NCI-H2196 (cell line): ENCODE measurements at regions not wholly inside any gene's neighbourhood (a gene's known extent, or its start where the extent isn't known, plus 50 kb on each side); places are given as distances from the start of the nearest gene placed in this dataset.

Experiments
- DNase-seq: peaks from one replicate; lab custom pipeline; 2025; ENCODE audit not compliant: unreplicated experiment; lab: John Stamatoyannopoulos, UW

DNA sequence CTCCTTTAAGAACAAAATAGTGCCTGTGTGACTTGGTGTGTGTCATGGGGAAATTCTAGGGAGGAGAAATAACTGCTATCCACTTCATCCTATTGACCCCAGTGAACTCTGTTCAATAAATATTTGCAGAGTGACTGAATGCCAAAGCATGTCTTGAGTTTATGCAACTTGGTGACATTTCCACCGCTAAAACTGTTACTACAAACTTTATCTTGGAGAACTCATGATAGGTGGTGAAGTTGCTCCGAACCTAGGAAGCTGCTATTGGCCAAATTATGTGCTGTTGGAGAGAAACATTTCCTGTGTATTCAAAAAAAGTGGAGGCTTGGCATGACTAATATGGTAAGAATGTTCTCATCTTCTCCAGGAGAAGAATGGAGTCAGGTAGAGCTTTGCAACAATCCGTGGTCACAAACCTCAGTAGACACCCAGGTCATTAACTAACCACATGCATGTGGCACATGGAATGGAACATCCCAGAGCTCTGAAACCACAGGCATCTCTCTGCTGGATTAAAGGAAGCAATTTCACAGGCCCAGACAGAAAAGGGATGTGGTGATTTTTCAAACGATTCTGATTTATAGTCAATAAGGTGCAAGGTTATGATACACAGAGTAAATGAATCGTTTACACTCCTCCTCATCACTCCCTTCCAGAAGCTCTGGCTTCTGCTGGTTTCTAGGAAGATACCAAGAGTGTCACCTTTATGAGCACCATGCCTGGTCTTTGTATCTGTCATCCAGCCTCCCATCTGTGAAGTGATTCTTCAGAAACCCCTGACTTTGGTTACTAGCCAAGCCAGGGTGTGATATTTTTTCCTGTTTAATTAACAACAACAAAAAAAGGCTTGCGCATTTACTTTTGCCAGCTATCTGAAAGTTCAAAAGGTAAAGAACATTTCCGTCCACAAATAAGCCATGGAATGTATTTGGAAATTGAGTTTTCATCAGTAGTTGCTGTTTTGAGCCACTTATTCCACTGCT, 361.1 kb downstream of the TGFB2 start:
- DNase-seq = no peak

DNA sequence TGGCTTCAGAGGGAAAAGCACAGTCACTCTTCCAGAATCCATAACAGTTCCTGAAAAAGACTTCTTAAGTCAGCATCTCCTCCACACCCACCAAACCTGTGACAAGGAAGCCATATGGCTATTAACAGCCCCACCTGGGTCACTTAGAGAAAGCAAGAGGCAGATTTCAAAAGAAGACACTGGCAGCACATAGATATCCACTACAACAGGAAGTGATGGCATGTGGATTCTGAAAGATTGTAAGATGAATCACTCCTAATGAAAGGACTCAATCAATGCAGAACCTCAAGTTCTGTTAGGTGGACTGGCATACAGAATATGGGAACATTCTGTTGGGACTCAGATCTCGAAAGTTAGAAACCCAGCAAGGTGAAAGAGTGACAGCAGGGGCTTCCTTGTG, 365.9 kb downstream of the TGFB2 start:
- no peak for DNase-seq

DNA sequence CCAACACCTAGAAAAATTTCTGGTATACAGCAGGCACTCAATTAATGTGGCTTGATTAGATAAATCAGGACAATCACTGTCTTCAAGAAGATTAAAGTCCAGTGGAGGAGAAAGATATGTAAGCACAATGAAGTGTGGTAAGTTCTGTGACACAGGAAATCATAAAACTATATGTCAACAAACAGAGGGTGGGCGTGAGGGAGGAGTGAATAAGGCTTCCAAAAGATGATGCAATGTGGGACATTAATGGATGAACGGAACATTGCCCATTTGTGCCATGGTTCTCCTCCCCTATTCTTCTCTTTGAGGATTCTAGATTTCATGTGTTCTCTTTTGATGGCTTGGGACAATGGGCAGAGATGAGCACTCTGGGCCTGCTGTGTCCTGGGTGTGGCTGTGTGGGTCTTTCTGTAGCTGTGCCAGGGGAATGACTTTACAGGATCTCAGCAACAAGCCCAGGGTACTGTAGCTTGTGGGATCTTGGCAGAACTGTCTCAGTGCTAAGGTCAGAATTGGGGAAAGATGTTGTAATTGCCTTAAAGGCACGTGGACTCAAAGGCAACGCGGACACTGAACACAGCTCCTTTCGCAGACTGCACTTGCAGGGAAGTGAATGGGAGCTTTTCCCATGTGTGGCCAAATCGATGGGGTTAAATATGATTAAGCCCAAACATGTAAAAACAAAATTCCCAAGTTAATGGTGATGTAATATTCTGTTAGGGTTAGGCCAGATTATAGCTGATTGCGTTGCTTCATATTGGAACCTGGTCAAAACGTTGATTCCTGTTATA, 366.9 kb downstream of the TGFB2 start:
- DNase-seq = no peak

DNA sequence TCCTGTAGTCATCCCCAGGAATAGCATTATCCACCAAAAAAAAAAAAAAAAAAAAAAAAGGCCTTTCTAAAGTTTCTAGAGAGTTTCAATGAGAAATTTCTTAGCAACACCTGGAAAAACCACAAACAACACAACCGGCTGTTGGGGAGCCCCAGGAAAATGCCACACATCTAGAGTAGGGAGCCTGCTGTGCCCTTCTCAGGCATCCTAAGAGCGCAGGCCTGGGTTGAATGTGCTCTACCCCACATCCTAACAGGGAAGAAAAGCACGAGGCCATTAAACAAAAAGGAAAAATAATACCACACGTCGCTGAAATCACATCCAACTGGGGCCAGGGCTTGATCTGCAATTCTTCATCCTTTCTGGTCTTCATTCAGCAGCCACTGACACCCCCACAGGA, 367.5 kb downstream of the TGFB2 start:
- DNase-seq = no peak

GRCh38 chr1:218715961-218716669, 371.0 kb downstream of the TGFB2 start:
- no peak for DNase-seq

DNA sequence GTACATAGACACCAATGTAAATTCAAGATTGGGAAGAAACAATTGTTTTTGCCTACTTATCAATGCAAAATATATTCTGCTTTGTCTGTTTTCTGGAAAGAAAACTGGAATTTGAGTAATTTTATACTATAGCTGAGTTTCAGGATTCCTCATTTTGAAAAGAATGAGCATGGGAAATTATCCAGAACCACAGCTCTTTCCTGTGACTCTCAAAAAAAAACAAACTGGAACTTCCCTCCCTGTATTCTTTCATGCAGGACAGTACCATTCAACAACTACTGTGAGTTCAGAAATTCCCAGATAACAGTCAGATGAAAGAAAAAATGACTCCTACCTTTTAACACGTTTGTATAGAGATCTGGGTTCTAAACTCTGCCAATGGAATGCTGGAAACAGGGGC, 372.4 kb downstream of the TGFB2 start:
- DNase-seq = no peak

- no peak for DNase-seq
Measured at GRCh38 chr1:218718206-218718605, 373.1 kb downstream of the TGFB2 start.

DNA sequence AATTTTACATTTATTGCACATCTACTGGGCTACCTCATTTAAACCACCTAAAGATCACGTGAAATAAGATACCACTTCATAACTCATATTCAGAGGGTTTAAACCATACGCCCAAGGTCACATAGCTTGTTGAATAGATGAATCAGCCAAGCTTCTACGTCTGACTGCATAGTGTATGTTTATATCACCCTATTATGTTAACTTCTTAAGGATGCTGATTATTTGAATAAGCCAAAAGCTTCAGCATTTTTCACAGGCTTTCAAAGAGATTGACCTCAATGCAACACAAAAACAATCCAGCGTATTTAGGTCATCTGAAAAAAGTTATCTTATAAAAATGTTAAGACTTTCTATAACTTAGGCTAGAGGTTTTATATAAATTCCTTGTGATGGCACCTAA, 373.8 kb downstream of the TGFB2 start:
- no peak for DNase-seq

- DNase-seq = no peak
Measured at GRCh38 chr1:218728898-218729565, 383.9 kb downstream of the TGFB2 start.

GRCh38 chr1:218735436-218736032, 390.4 kb downstream of the TGFB2 start:
- DNase-seq = no peak

DNA sequence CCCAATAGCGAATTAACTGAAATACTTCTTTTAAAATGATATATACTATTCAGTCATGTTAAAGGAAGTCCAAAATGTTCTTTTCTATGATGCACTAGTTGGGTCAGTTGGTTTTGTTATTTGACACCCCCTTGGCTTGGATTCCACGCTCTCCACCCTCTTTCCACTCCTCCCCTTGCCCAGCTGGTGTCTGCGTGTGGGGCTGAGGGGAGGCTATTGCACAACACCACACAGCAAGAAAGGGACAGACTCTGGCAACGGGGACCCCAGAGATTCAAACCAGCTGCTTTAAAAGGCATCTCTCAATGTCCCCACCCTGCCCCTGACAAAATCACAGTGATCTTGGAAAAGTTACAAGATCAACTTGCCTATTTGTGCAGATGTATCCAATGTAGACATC, 394.3 kb downstream of the TGFB2 start:
- DNase-seq = no peak

GRCh38 chr1:218741852-218742251, 396.7 kb downstream of the TGFB2 start:
- no peak for DNase-seq

DNA sequence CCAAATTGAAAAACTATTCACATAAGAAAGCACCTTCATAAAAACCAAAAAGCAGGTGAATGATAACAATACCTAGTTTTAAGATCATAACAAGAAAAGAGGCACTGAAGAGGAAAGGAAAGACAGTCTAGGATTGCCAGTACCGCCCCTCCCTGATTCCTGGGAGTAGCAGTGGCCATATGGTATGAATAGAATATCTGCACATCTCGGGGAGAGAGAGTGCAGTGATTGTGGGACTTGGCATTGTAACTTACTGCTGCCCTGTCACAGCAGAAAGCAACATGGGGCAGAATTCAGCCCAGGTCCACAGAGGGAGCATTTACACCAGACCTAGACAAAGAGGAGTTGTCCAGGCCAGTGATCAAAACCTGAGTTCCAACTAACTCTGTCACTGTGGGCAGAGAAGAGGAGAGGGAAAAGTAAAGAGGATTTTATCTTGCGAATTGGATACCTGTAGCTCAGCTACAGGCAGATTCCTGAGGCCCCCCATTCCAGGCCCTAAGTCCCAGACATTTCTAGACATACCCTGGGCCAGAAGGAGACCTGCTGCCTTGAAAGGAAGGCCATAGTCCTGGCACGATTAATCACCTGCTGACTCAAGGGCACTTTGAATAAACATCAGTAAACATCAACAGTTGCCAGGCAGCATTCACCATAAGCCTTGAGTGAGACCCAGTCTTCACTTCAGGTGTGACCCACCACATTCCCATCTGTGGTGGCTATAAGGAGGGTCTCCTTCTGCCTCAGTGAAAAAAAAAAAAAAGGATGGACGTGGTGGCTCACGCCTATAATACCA, 397.5 kb downstream of the TGFB2 start:
- DNase-seq = no peak

DNA sequence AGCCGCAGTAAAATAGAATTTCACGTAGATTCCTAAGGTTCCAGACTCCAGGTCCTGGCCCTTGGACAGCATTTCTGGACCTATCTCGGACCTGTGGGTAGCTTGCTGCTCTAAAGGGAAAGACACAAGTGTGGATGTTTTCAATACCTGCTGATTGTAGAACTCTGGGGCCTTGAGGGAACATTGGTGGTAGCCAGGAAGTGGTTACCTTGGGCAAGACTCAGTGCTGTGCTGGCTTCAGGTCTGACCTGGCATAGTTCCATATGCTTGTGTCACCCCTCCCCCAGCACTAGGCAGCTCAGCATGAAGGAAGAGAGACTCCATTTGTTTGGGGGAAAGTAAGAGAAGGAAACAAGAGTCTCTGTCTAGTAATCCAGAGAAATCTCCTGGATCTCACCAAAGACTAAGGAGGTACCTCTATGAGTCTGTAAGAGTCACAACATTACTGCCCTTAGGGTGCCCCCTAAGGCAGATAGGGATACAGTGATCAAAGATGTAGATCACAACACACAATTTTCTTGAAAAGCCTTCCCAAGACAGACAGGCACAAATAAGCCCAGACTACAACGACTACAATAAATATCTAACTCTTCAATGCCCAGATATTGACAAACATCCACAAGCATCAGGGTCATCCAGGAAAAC, 398.8 kb downstream of the TGFB2 start:
- no peak for DNase-seq

- no peak for DNase-seq
Measured at GRCh38 chr1:218748071-218748470, 402.9 kb downstream of the TGFB2 start.

GRCh38 chr1:218750216-218750970, 405.3 kb downstream of the TGFB2 start:
- no peak for DNase-seq

DNA sequence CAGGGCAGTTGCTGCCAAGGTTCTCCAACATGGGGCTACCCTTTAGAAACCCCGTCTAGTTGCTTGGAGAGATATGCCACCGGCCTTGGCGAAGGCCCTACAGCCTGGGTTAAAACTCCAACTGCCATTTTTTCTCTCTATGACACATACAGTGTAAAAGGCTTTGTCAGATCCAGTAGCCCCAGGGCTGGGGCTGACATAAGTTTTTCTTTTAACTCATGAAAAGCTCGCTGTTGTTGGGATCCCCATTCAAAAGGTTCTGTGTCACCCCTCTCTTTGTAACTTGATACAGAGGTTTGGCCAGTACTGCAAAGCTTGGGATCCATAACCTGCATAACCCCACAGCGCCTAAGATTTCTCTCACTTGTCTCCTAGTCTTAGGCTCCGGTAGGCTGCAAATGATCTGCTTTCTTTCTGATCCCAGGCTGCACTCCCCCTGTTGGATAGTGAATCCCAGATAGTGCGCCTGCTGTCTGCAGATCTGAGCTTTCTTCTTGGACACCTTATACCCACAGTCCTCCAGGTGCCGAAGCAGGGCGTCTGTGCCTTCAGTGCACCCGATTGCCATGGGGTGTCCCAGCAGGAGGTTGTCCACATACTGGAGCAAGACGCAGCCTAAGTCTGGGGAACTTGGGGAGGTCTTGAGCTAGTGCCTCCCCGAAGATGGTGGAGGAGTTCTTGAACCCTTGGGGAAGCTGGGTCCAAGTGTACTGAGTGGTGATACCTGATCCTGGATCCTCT, 406.2 kb downstream of the TGFB2 start:
- DNase-seq = no peak

GRCh38 chr1:218752126-218752525, 407.0 kb downstream of the TGFB2 start:
- no peak for DNase-seq
